GM19328 (cell line): ENCODE measurements at regions not wholly inside any gene's neighbourhood (a gene's known extent, or its start where the extent isn't known, plus 50 kb on each side); places are given as distances from the start of the nearest gene placed in this dataset.

Experiments used
- ATAC-seq: cut with Tn5 transposase; IDR thresholded peaks from one replicate; pipeline ENCODE4 v1.9.1; 2021; ENCODE audit warnings: mild to moderate bottlenecking, moderate library complexity; ENCODE audit not compliant: unreplicated experiment

GRCh38 chr10:131620904-131621303 is 279.9 kb upstream of the PPP2R2D start:
- ATAC-seq = no peak

- no peak for ATAC-seq
Observed at GRCh38 chr10:131621784-131622624, 278.8 kb upstream of the PPP2R2D start.

GRCh38 chr10:131625041-131625440 is 275.8 kb upstream of the PPP2R2D start:
- no peak for ATAC-seq

- ATAC-seq = no peak
Observed at GRCh38 chr10:131626274-131626673, 274.5 kb upstream of the PPP2R2D start.

GRCh38 chr10:131629026-131629770 is 271.6 kb upstream of the PPP2R2D start:
- ATAC-seq = no peak

GRCh38 chr10:131630772-131631258 is 270.0 kb upstream of the PPP2R2D start:
- ATAC-seq = no peak

GRCh38 chr10:131631619-131632018 is 269.2 kb upstream of the PPP2R2D start:
- ATAC-seq = no peak

- ATAC-seq = no peak
Observed at GRCh38 chr10:131635564-131636015, 265.2 kb upstream of the PPP2R2D start.

GRCh38 chr10:131636116-131636515 is 264.7 kb upstream of the PPP2R2D start:
- ATAC-seq = no peak

GRCh38 chr10:131636841-131637724 is 263.7 kb upstream of the PPP2R2D start:
- ATAC-seq = no peak

GRCh38 chr10:131638049-131638879 is 262.5 kb upstream of the PPP2R2D start:
- ATAC-seq = no peak

GRCh38 chr10:131638880-131639278 is 261.9 kb upstream of the PPP2R2D start:
- ATAC-seq = no peak

- no peak for ATAC-seq
Observed at GRCh38 chr10:131640045-131640644, 260.7 kb upstream of the PPP2R2D start.

GRCh38 chr10:131641231-131641630 is 259.6 kb upstream of the PPP2R2D start:
- ATAC-seq = peak; percentile 98

- no peak for ATAC-seq
Observed at GRCh38 chr10:131641898-131642297, 258.9 kb upstream of the PPP2R2D start.

- ATAC-seq = no peak
Observed at GRCh38 chr10:131642966-131643365, 257.8 kb upstream of the PPP2R2D start.

GRCh38 chr10:131644289-131644688 is 256.5 kb upstream of the PPP2R2D start:
- ATAC-seq = no peak

- ATAC-seq = no peak
Observed at GRCh38 chr10:131644864-131645658, 255.7 kb upstream of the PPP2R2D start.

- ATAC-seq = no peak
Observed at GRCh38 chr10:131645756-131646155, 255.1 kb upstream of the PPP2R2D start.
